ENCODE measurements at regions not wholly inside any gene's neighbourhood (a gene's known extent, or its start where the extent isn't known, plus 50 kb on each side); places are given as distances from the start of the nearest gene placed in this dataset.

GRCh38 chr13:36552334-36552733, 120.0 kb downstream of the CCNA1 start:
- DNase-seq (ENCODE audit: low spot score), result no peak

DNA sequence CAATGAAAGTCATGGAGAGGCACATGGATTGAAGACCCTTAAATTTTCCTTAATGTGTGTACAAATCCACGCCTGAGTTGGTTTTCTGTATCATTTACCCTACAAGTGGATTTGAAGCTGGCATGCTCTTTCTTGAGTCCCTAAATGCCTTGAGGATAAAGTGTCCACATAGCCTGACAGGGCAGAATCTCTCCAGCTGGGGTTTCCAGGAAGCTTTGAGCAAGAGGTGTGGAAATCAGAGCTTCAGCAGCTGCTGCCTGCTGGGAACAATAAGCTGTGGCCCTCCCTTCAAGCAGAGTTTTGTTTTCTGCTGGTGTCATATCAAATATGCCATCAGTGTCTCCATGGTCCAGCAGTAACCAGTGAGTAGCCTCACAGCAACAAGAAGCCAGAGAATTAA, 120.3 kb upstream of the SERTM1 start:
- no peak for DNase-seq (ENCODE audit: low spot score)

- no peak for DNase-seq (ENCODE audit: low spot score)
These were observed 118.5 kb upstream of the SERTM1 start for GRCh38 chr13:36555151-36555986.

- no peak for DNase-seq (ENCODE audit: low spot score)
These were observed 114.4 kb upstream of the SERTM1 start for GRCh38 chr13:36559375-36559774.

- no peak for DNase-seq (ENCODE audit: low spot score)
These were observed 106.3 kb upstream of the SERTM1 start for GRCh38 chr13:36567485-36567884.

- no peak for DNase-seq (ENCODE audit: low spot score)
These were observed 103.3 kb upstream of the SERTM1 start for GRCh38 chr13:36570489-36570888.

- no peak for DNase-seq (ENCODE audit: low spot score)
These were observed 102.4 kb upstream of the SERTM1 start for GRCh38 chr13:36571444-36571843.

DNA sequence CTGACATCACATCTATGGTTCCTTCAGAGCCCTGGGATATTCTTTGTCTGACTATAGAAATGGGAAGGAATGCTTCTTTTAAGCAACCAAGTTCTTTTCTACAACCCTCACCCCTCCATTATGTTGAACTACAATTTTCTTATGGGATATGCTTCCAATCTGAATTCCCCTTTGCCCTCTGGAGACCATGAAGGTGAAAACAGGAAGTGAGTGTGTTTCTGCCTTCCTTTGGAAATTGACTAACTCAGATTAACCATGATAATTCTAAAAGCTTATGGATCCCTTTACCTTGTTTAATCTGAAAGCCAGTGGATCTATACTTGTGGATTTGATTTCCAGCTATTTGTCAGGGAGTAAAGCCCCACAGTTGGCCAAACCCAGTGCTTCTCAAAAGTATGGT, 90.8 kb upstream of the SERTM1 start:
- DNase-seq (ENCODE audit: low spot score), result no peak

- no peak for DNase-seq (ENCODE audit: low spot score)
These were observed 74.2 kb upstream of the SERTM1 start for GRCh38 chr13:36599641-36600040.

- no peak for DNase-seq (ENCODE audit: low spot score)
These were observed 72.6 kb upstream of the SERTM1 start for GRCh38 chr13:36601186-36601585.

DNA sequence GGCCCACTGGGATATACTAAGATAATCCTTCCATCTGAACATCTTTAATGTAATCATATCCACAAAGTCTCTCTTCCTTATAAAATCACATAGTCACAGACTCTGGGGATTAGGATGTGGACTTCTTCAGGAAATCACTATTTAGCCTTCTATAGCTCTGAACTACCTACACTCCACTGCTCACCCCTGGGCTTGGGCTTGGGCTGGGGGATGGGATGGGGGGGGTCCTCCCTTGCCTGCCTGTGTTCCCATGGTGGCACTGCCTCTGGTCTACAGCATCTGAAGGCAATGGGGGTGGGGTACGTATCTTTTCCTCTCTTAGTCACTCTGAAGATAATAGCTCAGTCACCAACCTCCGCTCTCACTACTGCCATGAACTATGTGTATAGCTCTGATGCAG, 67.8 kb upstream of the SERTM1 start:
- DNase-seq (ENCODE audit: low spot score), result no peak

- DNase-seq (ENCODE audit: low spot score), result no peak
These were observed 65.3 kb upstream of the SERTM1 start for GRCh38 chr13:36608474-36608873.

DNA sequence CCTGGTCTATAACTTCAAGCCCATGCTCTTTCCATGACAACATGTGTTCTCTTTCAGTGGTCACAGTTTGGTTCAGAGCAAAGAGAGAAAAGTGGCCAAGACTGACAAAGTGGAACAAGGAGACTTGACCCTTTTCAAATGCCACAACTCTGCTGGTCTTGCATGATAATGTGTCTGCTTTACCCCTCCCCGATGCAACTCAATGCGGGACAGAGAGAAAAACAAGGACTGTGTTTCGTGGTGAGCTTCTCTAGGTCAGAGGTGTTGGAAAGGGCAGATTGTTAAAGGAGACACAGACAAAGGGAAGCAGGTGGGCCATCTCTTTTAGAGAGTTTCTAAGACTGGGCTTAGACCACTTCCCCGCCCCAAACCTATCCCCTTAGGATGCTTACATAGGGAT, 61.6 kb upstream of the SERTM1 start:
- no peak for DNase-seq (ENCODE audit: low spot score)

GRCh38 chr13:36616706-36617105, 57.1 kb upstream of the SERTM1 start:
- DNase-seq (ENCODE audit: low spot score), result no peak

DNA sequence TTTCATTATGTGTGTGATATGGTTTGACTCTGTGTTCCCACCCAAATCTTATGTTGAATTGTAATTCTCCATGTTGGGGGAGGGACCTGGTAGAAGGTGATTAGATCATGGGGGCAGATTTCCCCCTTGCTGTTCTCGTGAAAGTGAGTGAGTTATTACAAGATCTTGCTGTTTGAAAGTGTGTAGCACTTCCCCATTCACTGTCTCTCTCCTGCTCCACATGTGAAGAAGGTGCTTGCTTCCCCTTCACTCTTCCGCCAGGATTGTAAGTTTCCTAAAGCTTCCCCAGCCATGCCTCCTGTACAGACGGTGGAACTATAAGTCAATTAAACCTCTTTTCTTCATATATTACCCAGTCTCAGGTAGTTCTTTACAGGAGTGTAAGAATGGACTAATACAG, 54.3 kb upstream of the SERTM1 start:
- DNase-seq (ENCODE audit: low spot score), result no peak
